ENCODE measurements at regions not wholly inside any gene's neighbourhood (a gene's known extent, or its start where the extent isn't known, plus 50 kb on each side); places are given as distances from the start of the nearest gene placed in this dataset.

- in situ Hi-C loops (cut with HindIII; ENCODE audit: low sequenced_read_pairs): no loop called here
These were observed 282.9 kb upstream of the ATP10B start for GRCh38 chr5:161134956-161135355.

GRCh38 chr5:161134083-161134482 lies 282.1 kb upstream of the ATP10B start:
- in situ Hi-C loops (cut with HindIII; ENCODE audit: low sequenced_read_pairs): no loop called here

GRCh38 chr5:161115941-161116340 lies 263.9 kb upstream of the ATP10B start:
- in situ Hi-C loops (cut with HindIII; ENCODE audit: low sequenced_read_pairs): no loop called here

- in situ Hi-C loops (cut with HindIII; ENCODE audit: low sequenced_read_pairs): no loop called here
These were observed 260.4 kb upstream of the ATP10B start for GRCh38 chr5:161112371-161112770.

- in situ Hi-C loops (cut with HindIII; ENCODE audit: low sequenced_read_pairs): no loop called here
These were observed 253.5 kb upstream of the ATP10B start for GRCh38 chr5:161105525-161105924.

GRCh38 chr5:161098516-161098915 lies 246.5 kb upstream of the ATP10B start:
- in situ Hi-C loops (cut with HindIII; ENCODE audit: low sequenced_read_pairs): no loop called here

- in situ Hi-C loops (cut with HindIII; ENCODE audit: low sequenced_read_pairs): no loop called here
These were observed 244.6 kb upstream of the ATP10B start for GRCh38 chr5:161096581-161096980.

- in situ Hi-C loops (cut with HindIII; ENCODE audit: low sequenced_read_pairs): no loop called here
These were observed 243.9 kb upstream of the ATP10B start for GRCh38 chr5:161095953-161096352.

GRCh38 chr5:161094411-161094810 lies 242.4 kb upstream of the ATP10B start:
- in situ Hi-C loops (cut with HindIII; ENCODE audit: low sequenced_read_pairs): no loop called here

- in situ Hi-C loops (cut with HindIII; ENCODE audit: low sequenced_read_pairs): no loop called here
These were observed 241.1 kb upstream of the ATP10B start for GRCh38 chr5:161093100-161093499.

- in situ Hi-C loops (cut with HindIII; ENCODE audit: low sequenced_read_pairs): no loop called here
These were observed 237.6 kb upstream of the ATP10B start for GRCh38 chr5:161089569-161089968.

GRCh38 chr5:161086461-161086860 lies 234.4 kb upstream of the ATP10B start:
- in situ Hi-C loops (cut with HindIII; ENCODE audit: low sequenced_read_pairs): no loop called here

GRCh38 chr5:161085056-161085455 lies 233.0 kb upstream of the ATP10B start:
- in situ Hi-C loops (cut with HindIII; ENCODE audit: low sequenced_read_pairs): no loop called here

- in situ Hi-C loops (cut with HindIII; ENCODE audit: low sequenced_read_pairs): no loop called here
These were observed 232.1 kb upstream of the ATP10B start for GRCh38 chr5:161084115-161084514.

GRCh38 chr5:161078793-161079192 lies 226.8 kb upstream of the ATP10B start:
- in situ Hi-C loops (cut with HindIII; ENCODE audit: low sequenced_read_pairs): no loop called here

- in situ Hi-C loops (cut with HindIII; ENCODE audit: low sequenced_read_pairs): no loop called here
These were observed 226.0 kb upstream of the ATP10B start for GRCh38 chr5:161077936-161078545.

GRCh38 chr5:161077496-161077895 lies 225.5 kb upstream of the ATP10B start:
- in situ Hi-C loops (cut with HindIII; ENCODE audit: low sequenced_read_pairs): no loop called here

GRCh38 chr5:161064781-161065180 lies 212.8 kb upstream of the ATP10B start:
- in situ Hi-C loops (cut with HindIII; ENCODE audit: low sequenced_read_pairs): no loop called here

- in situ Hi-C loops (cut with HindIII; ENCODE audit: low sequenced_read_pairs): no loop called here
These were observed 212.3 kb upstream of the ATP10B start for GRCh38 chr5:161064297-161064696.

- in situ Hi-C loops (cut with HindIII; ENCODE audit: low sequenced_read_pairs): no loop called here
These were observed 206.8 kb upstream of the ATP10B start for GRCh38 chr5:161058781-161059180.

GRCh38 chr5:161051920-161052500 lies 200.0 kb upstream of the ATP10B start:
- in situ Hi-C loops (cut with HindIII; ENCODE audit: low sequenced_read_pairs): no loop called here

GRCh38 chr5:161047024-161047423 lies 195.0 kb upstream of the ATP10B start:
- in situ Hi-C loops (cut with HindIII; ENCODE audit: low sequenced_read_pairs): no loop called here

GRCh38 chr5:161042862-161043261 lies 190.9 kb upstream of the ATP10B start:
- in situ Hi-C loops (cut with HindIII; ENCODE audit: low sequenced_read_pairs): no loop called here

All from DLD1 (cell line).